ENCODE measurements at regions not wholly inside any gene's neighbourhood (a gene's known extent, or its start where the extent isn't known, plus 50 kb on each side); places are given as distances from the start of the nearest gene placed in this dataset.

GRCh38 chr11:15635521-15635920 lies 520.8 kb downstream of the INSC start:
- TF ChIP-seq CTCF (IDR thresholded peaks at IDR 0.05), result no peak
- no peak for TF ChIP-seq POLR2A (IDR thresholded peaks at IDR 0.05)
- no peak for TF ChIP-seq POLR2AphosphoS5 (IDR thresholded peaks at IDR 0.05)

Measured in breast epithelium (tissue), 3 donors.